ENCODE measurements at regions not wholly inside any gene's neighbourhood (a gene's known extent, or its start where the extent isn't known, plus 50 kb on each side); places are given as distances from the start of the nearest gene placed in this dataset.

GRCh38 chr19:28615966-28616365 is 597.0 kb downstream of the UQCRFS1 start:
- Histone ChIP-seq H3K4me3 (replicated peaks in 1 of 3; ENCODE audit: insufficient read depth in 1 of 3, low read depth in 1 of 3, low read length in 3 of 3) (no peak overlapping the region), H3K9me1 (replicated peaks; ENCODE audit: control insufficient read depth, extremely low read depth, insufficient read depth, low read length) (no peaks in the 10 kb centered on the region), H3K36me3 (ENCODE audit: control insufficient read depth in 2 of 2, extremely low read depth in 1 of 2, insufficient read depth in 2 of 2, low read length in 2 of 2) (no peaks in the 10 kb centered on the region), H3K9me3 (replicated peaks; ENCODE audit: control insufficient read depth, insufficient read depth, low read length) (no peaks in the 10 kb centered on the region), H3K9ac (replicated peaks; ENCODE audit: extremely low read depth, insufficient read depth, low read length) (no peak overlapping the region), H4K20me1 (replicated peaks; ENCODE audit: control insufficient read depth, extremely low read depth, insufficient read depth, low read length) (no peaks in the 10 kb centered on the region), H3K4me1 (ENCODE audit: control insufficient read depth, extremely low read depth, insufficient read depth, low read length) (no peaks in the 10 kb centered on the region), H3K27ac (ENCODE audit: insufficient read depth, low read depth, low read length) (no peak overlapping the region), H3K27me3 (ENCODE audit: control insufficient read depth in 2 of 2, insufficient read depth in 2 of 2, low read length in 2 of 2) (no peaks in the 10 kb centered on the region), H2AFZ (ENCODE audit: low read depth, low read length) (no peak overlapping the region), H3K4me2 (ENCODE audit: insufficient read depth, low read length) (no peak overlapping the region), H3K79me2 (ENCODE audit: control insufficient read depth, insufficient read depth, low read length) (no peaks in the 10 kb centered on the region)
- dilution Hi-C loops (cut with MboI; ENCODE audit: extremely low pct_ligation_motif_present, low sequenced_read_pairs) (no loop called here), intact Hi-C loops (cut with micrococcal nuclease) (no loop called here)
- ChIA-PET POLR2A (no interaction called here), CTCF (no interaction called here)
- BruUV-seq (replicated peaks) = no TSS peak
- no peak for TF ChIP-seq POLR2AphosphoS5 (IDR thresholded peaks at IDR 0.05; ENCODE audit: insufficient read depth, low read depth, low read length)
- FAIRE-seq (no peak), DNase-seq (ENCODE audit: low read depth, low spot score) (no peak)

DNA sequence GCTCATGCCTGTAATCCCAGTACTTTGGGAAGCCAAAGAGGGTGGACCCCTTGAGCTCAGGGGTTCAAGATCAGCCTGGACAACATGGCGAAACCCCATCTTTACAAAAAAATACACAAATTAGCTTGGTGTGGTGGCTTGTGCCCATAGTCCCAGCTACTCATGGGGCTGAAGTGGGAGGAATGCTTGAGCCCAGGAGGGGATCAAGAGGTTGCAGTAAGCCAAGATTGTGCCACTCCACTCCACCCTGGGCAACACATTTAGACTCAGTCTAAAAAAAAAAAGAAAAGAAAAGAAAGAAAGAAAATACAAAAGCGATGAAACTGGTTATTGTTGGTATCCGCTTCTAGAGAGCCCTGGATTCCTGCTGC is 597.4 kb downstream of the UQCRFS1 start:
- ChIA-PET POLR2A (no interaction called here), CTCF (no interaction called here)
- Histone ChIP-seq H3K9ac (replicated peaks; ENCODE audit: extremely low read depth, insufficient read depth, low read length) (no peak overlapping the region), H4K20me1 (replicated peaks; ENCODE audit: control insufficient read depth, extremely low read depth, insufficient read depth, low read length) (no peaks in the 10 kb centered on the region), H3K27me3 (ENCODE audit: control insufficient read depth in 2 of 2, insufficient read depth in 2 of 2, low read length in 2 of 2) (no peaks in the 10 kb centered on the region), H3K9me3 (replicated peaks; ENCODE audit: control insufficient read depth, insufficient read depth, low read length) (no peaks in the 10 kb centered on the region), H3K27ac (ENCODE audit: insufficient read depth, low read depth, low read length) (no peak overlapping the region), H3K4me1 (ENCODE audit: control insufficient read depth, extremely low read depth, insufficient read depth, low read length) (no peaks in the 10 kb centered on the region), H3K36me3 (ENCODE audit: control insufficient read depth in 2 of 2, extremely low read depth in 1 of 2, insufficient read depth in 2 of 2, low read length in 2 of 2) (no peaks in the 10 kb centered on the region), H2AFZ (ENCODE audit: low read depth, low read length) (no peak overlapping the region), H3K4me3 (replicated peaks in 1 of 3; ENCODE audit: insufficient read depth in 1 of 3, low read depth in 1 of 3, low read length in 3 of 3) (no peak overlapping the region), H3K4me2 (ENCODE audit: insufficient read depth, low read length) (no peak overlapping the region), H3K9me1 (replicated peaks; ENCODE audit: control insufficient read depth, extremely low read depth, insufficient read depth, low read length) (no peaks in the 10 kb centered on the region), H3K79me2 (ENCODE audit: control insufficient read depth, insufficient read depth, low read length) (no peaks in the 10 kb centered on the region)
- intact Hi-C loops (cut with micrococcal nuclease) (no loop called here), dilution Hi-C loops (cut with MboI; ENCODE audit: extremely low pct_ligation_motif_present, low sequenced_read_pairs) (no loop called here)
- no peak for FAIRE-seq
- BruUV-seq (replicated peaks) = no TSS peak
- no peak for DNase-seq (ENCODE audit: low read depth, low spot score)
- TF ChIP-seq, protein P1, sequence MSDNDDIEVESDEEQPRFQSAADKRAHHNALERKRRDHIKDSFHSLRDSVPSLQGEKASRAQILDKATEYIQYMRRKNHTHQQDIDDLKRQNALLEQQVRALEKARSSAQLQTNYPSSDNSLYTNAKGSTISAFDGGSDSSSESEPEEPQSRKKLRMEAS (IDR thresholded peaks at IDR 0.05; ENCODE audit: insufficient read depth, insufficient read length) = no peak
- TF ChIP-seq GATA2 (IDR thresholded peaks at IDR 0.05; ENCODE audit: insufficient read depth, insufficient read length, low read depth, low read length) (no peak), FOS (IDR thresholded peaks at IDR 0.05; ENCODE audit: borderline replicate concordance, insufficient read depth, low read length) (no peak), POLR2A (IDR thresholded peaks at IDR 0.05; ENCODE audit: low read depth, low read length) (no peak), JUN (IDR thresholded peaks at IDR 0.05; ENCODE audit: borderline replicate concordance, insufficient read depth, insufficient read length, low read depth) (no peak), MYC (IDR thresholded peaks at IDR 0.05; ENCODE audit: low read depth, low read length) (no peak), EZH2 (IDR thresholded peaks at IDR 0.05; ENCODE audit: borderline replicate concordance, low read depth, low read length, severe bottlenecking) (no peak), POLR2AphosphoS5 (IDR thresholded peaks at IDR 0.05; ENCODE audit: insufficient read depth, low read depth, low read length) (no peak)
- TF ChIP-seq, protein P2, sequence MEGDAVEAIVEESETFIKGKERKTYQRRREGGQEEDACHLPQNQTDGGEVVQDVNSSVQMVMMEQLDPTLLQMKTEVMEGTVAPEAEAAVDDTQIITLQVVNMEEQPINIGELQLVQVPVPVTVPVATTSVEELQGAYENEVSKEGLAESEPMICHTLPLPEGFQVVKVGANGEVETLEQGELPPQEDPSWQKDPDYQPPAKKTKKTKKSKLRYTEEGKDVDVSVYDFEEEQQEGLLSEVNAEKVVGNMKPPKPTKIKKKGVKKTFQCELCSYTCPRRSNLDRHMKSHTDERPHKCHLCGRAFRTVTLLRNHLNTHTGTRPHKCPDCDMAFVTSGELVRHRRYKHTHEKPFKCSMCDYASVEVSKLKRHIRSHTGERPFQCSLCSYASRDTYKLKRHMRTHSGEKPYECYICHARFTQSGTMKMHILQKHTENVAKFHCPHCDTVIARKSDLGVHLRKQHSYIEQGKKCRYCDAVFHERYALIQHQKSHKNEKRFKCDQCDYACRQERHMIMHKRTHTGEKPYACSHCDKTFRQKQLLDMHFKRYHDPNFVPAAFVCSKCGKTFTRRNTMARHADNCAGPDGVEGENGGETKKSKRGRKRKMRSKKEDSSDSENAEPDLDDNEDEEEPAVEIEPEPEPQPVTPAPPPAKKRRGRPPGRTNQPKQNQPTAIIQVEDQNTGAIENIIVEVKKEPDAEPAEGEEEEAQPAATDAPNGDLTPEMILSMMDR (IDR thresholded peaks at IDR 0.05; ENCODE audit: extremely low read depth in 1 of 2, insufficient read depth in 1 of 2, low read depth in 1 of 2, low read length in 2 of 2) = no peak

Measured in endothelial cell of umbilical vein (primary cell).